ENCODE measurements at regions not wholly inside any gene's neighbourhood (a gene's known extent, or its start where the extent isn't known, plus 50 kb on each side); places are given as distances from the start of the nearest gene placed in this dataset.

DNA sequence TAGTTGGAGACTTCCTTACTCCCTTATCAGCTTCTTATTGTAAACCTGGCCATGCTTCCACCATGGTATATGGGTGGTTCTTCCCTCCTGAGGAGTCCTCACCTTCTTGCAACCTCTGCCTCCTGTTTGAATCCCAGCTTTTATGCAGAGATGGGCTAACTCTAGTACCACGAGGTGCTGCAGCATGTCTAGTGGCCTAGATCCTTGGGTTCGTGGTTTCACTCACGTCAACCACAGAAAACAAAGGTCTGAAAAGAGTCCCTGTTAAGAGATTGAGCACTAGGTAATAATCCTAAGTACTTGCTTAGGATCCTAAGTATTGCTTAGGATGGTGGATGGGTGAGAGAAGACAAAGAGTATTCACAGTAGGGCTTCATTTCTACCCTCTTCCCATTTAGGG, 133.7 kb downstream of the FCRL5 start:
- TF ChIP-seq CHD2 (IDR thresholded peaks at IDR 0.05; ENCODE audit: low read length, partially characterized antibody) (no peak), TEAD4 (IDR thresholded peaks at IDR 0.05; ENCODE audit: borderline replicate concordance, insufficient read depth) (no peak), POLR2AphosphoS5 (IDR thresholded peaks at IDR 0.05; ENCODE audit: low read depth, low read length) (no peak), FOXJ3 (CRISPR knock-in tag; IDR thresholded peaks at IDR 0.05) (no peak)
- TF ChIP-seq, protein P1, sequence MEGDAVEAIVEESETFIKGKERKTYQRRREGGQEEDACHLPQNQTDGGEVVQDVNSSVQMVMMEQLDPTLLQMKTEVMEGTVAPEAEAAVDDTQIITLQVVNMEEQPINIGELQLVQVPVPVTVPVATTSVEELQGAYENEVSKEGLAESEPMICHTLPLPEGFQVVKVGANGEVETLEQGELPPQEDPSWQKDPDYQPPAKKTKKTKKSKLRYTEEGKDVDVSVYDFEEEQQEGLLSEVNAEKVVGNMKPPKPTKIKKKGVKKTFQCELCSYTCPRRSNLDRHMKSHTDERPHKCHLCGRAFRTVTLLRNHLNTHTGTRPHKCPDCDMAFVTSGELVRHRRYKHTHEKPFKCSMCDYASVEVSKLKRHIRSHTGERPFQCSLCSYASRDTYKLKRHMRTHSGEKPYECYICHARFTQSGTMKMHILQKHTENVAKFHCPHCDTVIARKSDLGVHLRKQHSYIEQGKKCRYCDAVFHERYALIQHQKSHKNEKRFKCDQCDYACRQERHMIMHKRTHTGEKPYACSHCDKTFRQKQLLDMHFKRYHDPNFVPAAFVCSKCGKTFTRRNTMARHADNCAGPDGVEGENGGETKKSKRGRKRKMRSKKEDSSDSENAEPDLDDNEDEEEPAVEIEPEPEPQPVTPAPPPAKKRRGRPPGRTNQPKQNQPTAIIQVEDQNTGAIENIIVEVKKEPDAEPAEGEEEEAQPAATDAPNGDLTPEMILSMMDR (IDR thresholded peaks at IDR 0.05) = no peak

Data from SK-N-SH (cell line).